ENCODE measurements at regions not wholly inside any gene's neighbourhood (a gene's known extent, or its start where the extent isn't known, plus 50 kb on each side); places are given as distances from the start of the nearest gene placed in this dataset.

DNA sequence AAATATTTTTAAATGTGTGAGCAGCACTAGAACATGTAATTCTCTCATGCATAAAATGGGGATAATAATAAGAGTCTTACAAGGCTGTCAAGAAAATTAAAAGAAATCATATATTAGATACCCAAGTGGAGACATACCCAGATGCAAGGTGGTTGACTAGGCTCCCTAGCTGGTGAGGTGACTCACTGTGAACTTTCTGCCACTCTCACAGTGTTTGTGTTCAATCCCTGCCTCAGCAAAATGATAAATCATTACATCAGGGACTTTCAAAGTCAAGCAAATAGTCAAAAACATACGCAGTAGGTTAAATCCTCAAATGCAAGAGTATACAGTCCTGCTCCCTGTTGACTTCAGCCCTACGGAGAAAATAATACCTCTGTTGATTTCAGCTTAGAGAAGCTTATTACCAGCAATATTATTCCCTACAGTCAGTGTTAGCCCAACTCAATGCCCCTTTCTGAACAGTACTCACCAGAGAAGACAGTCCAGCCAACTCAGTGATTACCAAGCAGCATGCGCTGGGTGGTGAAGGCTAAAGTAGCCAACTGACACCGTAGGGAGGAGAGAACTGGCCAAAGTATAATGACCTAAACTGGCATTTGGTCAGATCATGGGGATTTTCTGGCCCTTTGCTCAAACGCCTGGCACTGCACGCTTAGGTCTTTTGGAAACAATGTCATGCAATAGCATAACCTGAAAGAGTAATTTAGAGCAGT lies 73.1 kb upstream of the BARX2 start:
- no peak for DNase-seq (ENCODE audit: extremely low read depth, insufficient read length)
- Histone ChIP-seq H3K36me3 (ENCODE audit: control insufficient read depth, insufficient read depth, low read length) (no peaks in the 10 kb centered on the region), H3K4me3 (replicated peaks; ENCODE audit: low read depth, low read length) (no peak overlapping the region), H3K27me3 (replicated peaks; ENCODE audit: control insufficient read depth, insufficient read depth, low read length) (no peaks in the 10 kb centered on the region)
- TF ChIP-seq, protein P1, sequence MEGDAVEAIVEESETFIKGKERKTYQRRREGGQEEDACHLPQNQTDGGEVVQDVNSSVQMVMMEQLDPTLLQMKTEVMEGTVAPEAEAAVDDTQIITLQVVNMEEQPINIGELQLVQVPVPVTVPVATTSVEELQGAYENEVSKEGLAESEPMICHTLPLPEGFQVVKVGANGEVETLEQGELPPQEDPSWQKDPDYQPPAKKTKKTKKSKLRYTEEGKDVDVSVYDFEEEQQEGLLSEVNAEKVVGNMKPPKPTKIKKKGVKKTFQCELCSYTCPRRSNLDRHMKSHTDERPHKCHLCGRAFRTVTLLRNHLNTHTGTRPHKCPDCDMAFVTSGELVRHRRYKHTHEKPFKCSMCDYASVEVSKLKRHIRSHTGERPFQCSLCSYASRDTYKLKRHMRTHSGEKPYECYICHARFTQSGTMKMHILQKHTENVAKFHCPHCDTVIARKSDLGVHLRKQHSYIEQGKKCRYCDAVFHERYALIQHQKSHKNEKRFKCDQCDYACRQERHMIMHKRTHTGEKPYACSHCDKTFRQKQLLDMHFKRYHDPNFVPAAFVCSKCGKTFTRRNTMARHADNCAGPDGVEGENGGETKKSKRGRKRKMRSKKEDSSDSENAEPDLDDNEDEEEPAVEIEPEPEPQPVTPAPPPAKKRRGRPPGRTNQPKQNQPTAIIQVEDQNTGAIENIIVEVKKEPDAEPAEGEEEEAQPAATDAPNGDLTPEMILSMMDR (IDR thresholded peaks at IDR 0.05; ENCODE audit: insufficient read depth, low read length, poor library complexity, severe bottlenecking): no peak

DNA sequence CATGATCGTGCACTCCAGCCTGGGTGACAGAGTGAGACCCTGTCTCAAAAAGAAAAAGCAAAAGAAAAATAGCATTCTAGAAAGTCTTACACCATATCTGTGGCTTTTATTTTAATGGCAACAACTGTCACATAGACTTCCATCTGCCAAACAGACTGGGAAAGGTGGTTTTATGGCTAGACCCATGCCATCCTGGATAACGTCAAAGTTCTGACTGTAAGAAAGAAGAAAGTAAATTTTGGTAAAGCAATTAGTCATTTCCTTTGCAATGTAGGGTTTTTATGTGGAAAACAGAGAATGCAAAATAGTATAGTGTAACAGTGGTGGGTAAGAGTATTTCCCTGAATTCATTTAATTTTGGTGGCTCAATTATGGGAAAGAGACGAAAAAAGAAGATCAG lies 75.5 kb upstream of the BARX2 start:
- Histone ChIP-seq H3K27me3 (replicated peaks; ENCODE audit: control insufficient read depth, insufficient read depth, low read length) (no peaks in the 10 kb centered on the region), H3K4me3 (replicated peaks; ENCODE audit: low read depth, low read length) (no peak overlapping the region), H3K36me3 (ENCODE audit: control insufficient read depth, insufficient read depth, low read length) (no peaks in the 10 kb centered on the region)
- TF ChIP-seq, protein P1 (IDR thresholded peaks at IDR 0.05; ENCODE audit: insufficient read depth, low read length, poor library complexity, severe bottlenecking): no peak
- DNase-seq (ENCODE audit: extremely low read depth, insufficient read length): no peak

DNA sequence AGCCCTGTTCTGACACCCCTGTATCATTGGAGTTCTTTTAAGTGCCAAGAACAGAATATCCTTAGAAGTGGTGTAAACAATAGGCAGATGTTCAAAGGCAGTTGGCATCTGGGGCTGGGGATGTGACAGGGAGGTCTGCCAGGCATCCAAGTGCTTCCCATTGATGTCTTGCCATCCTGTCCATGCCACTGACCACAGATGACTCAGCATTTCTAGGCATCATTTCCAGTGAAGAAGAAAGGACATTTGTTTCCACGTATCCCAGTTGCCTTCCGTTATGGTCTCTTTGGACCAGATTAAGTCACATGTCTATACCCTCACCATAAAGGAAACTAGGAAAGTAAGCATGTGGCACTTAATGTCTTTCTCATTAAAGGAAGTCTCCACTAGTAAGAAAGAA lies 76.7 kb upstream of the BARX2 start:
- no peak overlapping the region for H3K4me3 ChIP-seq (replicated peaks; ENCODE audit: low read depth, low read length)
- TF ChIP-seq, protein P1 (IDR thresholded peaks at IDR 0.05; ENCODE audit: insufficient read depth, low read length, poor library complexity, severe bottlenecking): no peak
- DNase-seq (ENCODE audit: extremely low read depth, insufficient read length): no peak
- H3K27me3 ChIP-seq (replicated peaks; ENCODE audit: control insufficient read depth, insufficient read depth, low read length): no peaks in the 10 kb centered on the region
- H3K36me3 ChIP-seq (ENCODE audit: control insufficient read depth, insufficient read depth, low read length): no peaks in the 10 kb centered on the region

DNA sequence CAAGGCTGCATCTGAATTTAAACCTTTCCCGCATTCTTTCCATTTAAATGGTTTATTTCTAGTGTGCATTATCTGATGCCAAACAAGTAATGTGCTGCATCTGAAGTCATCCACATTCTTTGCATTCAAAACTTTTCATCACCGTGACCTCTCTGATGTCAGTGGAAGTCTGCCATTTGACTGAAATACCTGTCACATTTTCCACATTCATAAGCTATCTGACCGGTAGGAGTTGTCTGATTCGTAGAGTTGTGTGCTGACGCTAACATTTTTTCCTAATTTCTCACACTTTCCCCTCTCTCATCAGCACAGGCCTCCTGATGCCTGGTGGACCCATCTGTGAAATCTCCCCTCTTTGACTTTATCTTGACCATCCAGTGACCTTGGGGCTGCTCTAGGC lies 79.9 kb upstream of the BARX2 start:
- TF ChIP-seq, protein P1 (IDR thresholded peaks at IDR 0.05; ENCODE audit: insufficient read depth, low read length, poor library complexity, severe bottlenecking): no peak
- H3K4me3 ChIP-seq (replicated peaks; ENCODE audit: low read depth, low read length): no peak overlapping the region
- no peaks in the 10 kb centered on the region for H3K36me3 ChIP-seq (ENCODE audit: control insufficient read depth, insufficient read depth, low read length)
- DNase-seq (ENCODE audit: extremely low read depth, insufficient read length): no peak
- H3K27me3 ChIP-seq (replicated peaks; ENCODE audit: control insufficient read depth, insufficient read depth, low read length): no peaks in the 10 kb centered on the region

DNA sequence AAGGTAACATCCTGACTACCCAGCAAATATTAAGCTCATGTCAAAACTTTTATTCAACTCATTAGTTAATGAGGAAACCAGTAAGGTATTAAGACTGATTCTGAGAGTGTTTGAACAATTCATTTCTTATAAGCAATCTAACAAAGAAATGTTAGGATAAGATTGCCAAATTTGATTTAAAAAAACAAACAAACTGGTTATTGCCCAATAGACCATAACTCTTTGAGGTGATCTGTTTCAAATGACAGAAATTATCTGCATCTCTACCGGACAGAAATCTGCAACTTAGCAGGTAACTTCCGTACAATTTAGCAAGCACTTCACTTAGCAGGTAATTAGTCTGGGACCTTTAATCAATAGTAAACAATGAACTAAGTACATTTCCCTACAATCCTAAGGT lies 82.9 kb upstream of the BARX2 start:
- Histone ChIP-seq H3K27me3 (replicated peaks; ENCODE audit: control insufficient read depth, insufficient read depth, low read length) (no peaks in the 10 kb centered on the region), H3K36me3 (ENCODE audit: control insufficient read depth, insufficient read depth, low read length) (no peaks in the 10 kb centered on the region), H3K4me3 (replicated peaks; ENCODE audit: low read depth, low read length) (no peak overlapping the region)
- DNase-seq (ENCODE audit: extremely low read depth, insufficient read length): no peak
- TF ChIP-seq, protein P1 (IDR thresholded peaks at IDR 0.05; ENCODE audit: insufficient read depth, low read length, poor library complexity, severe bottlenecking): no peak

DNA sequence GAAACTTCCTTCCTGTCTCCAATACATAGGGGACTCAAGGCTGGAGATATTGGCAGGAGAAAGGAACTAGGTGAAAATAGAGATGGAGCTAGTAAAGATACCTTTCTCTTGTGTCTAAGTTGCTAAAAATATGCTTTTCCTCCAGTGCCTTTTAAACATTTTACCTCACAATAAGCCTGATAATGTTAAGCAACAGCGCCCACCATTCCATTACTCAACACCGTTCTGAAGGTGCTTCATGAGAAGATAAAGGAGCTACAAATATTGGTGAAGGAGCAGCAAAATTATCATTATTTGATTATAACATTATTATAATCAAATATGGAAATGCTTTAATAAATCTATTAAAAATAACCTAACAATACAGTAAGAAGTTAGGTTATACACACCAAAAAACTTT lies 83.6 kb upstream of the BARX2 start:
- DNase-seq (ENCODE audit: extremely low read depth, insufficient read length): no peak
- Histone ChIP-seq H3K4me3 (replicated peaks; ENCODE audit: low read depth, low read length) (no peak overlapping the region), H3K36me3 (ENCODE audit: control insufficient read depth, insufficient read depth, low read length) (no peaks in the 10 kb centered on the region), H3K27me3 (replicated peaks; ENCODE audit: control insufficient read depth, insufficient read depth, low read length) (no peaks in the 10 kb centered on the region)
- TF ChIP-seq, protein P1 (IDR thresholded peaks at IDR 0.05; ENCODE audit: insufficient read depth, low read length, poor library complexity, severe bottlenecking): no peak
